ENCODE measurements at regions not wholly inside any gene's neighbourhood (a gene's known extent, or its start where the extent isn't known, plus 50 kb on each side); places are given as distances from the start of the nearest gene placed in this dataset.

- Histone ChIP-seq H3K4me3 (no peak overlapping the region), H3K9me3 (peaks cover 0 to 22% (median 5%) of the 10 kb centered on the region in 3 donors), H3K36me3 (no peaks in the 10 kb centered on the region), H3K27me3 (peaks cover 0 to 90% (median 6%) of the 10 kb centered on the region in 4 donors), H3K27ac (no peak overlapping the region), H3K4me1 (no peaks in the 10 kb centered on the region)
- WGBS, 2 donors: 55 to 58% methylated on average over 4 of the region's 4 CpGs
- DNase-seq: no peak
- intact Hi-C loops (cut with DNase I): no loop called here
- TF ChIP-seq POLR2A (IDR thresholded peaks at IDR 0.05) (no peak), CTCF (IDR thresholded peaks at IDR 0.05) (no peak)
Observed at GRCh38 chr22:49709464-49709863, 118.2 kb downstream of the BRD1 start.

GRCh38 chr22:49705972-49706352 is 121.7 kb downstream of the BRD1 start:
- H3K4me3 ChIP-seq: no peak overlapping the region
- peaks cover 0 to 92% (median 2%) of the 10 kb centered on the region in 4 donors for H3K27me3 ChIP-seq
- 76 to 80% methylated on average over 13 of the region's 13 CpGs for WGBS, 2 donors
- H3K9me3 ChIP-seq: peaks cover 0 to 31% (median 14%) of the 10 kb centered on the region in 3 donors
- TF ChIP-seq POLR2A (IDR thresholded peaks at IDR 0.05): no peak
- no peak for TF ChIP-seq CTCF (IDR thresholded peaks at IDR 0.05)
- H3K27ac ChIP-seq: no peak overlapping the region
- intact Hi-C loops (cut with DNase I): no loop called here
- H3K36me3 ChIP-seq: no peaks in the 10 kb centered on the region
- H3K4me1 ChIP-seq: no peaks in the 10 kb centered on the region
- DNase-seq: no peak

- TF ChIP-seq POLR2A (IDR thresholded peaks at IDR 0.05): no peak
- no peak for TF ChIP-seq CTCF (IDR thresholded peaks at IDR 0.05)
- H3K4me1 ChIP-seq: no peaks in the 10 kb centered on the region
- H3K9me3 ChIP-seq: peaks cover 0 to 26% (median 14%) of the 10 kb centered on the region in 3 donors
- peaks cover 0 to 90% (median 2%) of the 10 kb centered on the region in 4 donors for H3K27me3 ChIP-seq
- H3K27ac ChIP-seq: no peak overlapping the region
- no peaks in the 10 kb centered on the region for H3K36me3 ChIP-seq
- DNase-seq: no peak
- intact Hi-C loops (cut with DNase I): no loop called here
- WGBS, 2 donors: 53 to 81% methylated on average over 3 to 8 of the region's 22 CpGs
- no peak overlapping the region for H3K4me3 ChIP-seq
Observed at GRCh38 chr22:49705216-49705971, 122.3 kb downstream of the BRD1 start.

- H3K27me3 ChIP-seq: peaks cover 0 to 88% (median 2%) of the 10 kb centered on the region in 4 donors
- no peaks in the 10 kb centered on the region for H3K4me1 ChIP-seq
- H3K27ac ChIP-seq: no peak overlapping the region
- H3K4me3 ChIP-seq: no peak overlapping the region
- peaks cover 0 to 18% (median 14%) of the 10 kb centered on the region in 3 donors for H3K9me3 ChIP-seq
- no peak for TF ChIP-seq CTCF (IDR thresholded peaks at IDR 0.05)
- TF ChIP-seq POLR2A (IDR thresholded peaks at IDR 0.05): no peak
- intact Hi-C loops (cut with DNase I): no loop called here
- whole genome bisulfite sequencing, 2 donors: 52% methylated on average over 7 of the region's 39 CpGs; no CpG with 5 or more reads in 1 of the 2 donors
- no peaks in the 10 kb centered on the region for H3K36me3 ChIP-seq
- no peak for DNase-seq
Observed at GRCh38 chr22:49704345-49705215, 123.1 kb downstream of the BRD1 start.

- H3K4me1 ChIP-seq: no peaks in the 10 kb centered on the region
- peaks cover 0 to 82% (median 2%) of the 10 kb centered on the region in 4 donors for H3K27me3 ChIP-seq
- no peaks in the 10 kb centered on the region for H3K36me3 ChIP-seq
- TF ChIP-seq CTCF (IDR thresholded peaks at IDR 0.05) (no peak), POLR2A (IDR thresholded peaks at IDR 0.05) (no peak)
- peaks cover 0 to 12% (median 11%) of the 10 kb centered on the region in 3 donors for H3K9me3 ChIP-seq
- H3K27ac ChIP-seq: no peak overlapping the region
- no peak overlapping the region for H3K4me3 ChIP-seq
- intact Hi-C loops (cut with DNase I): no loop called here
- DNase-seq: no peak
- 49 to 53% methylated on average over 7 of the region's 10 CpGs for WGBS, 2 donors
Observed at GRCh38 chr22:49703990-49704344, 123.7 kb downstream of the BRD1 start.

Data from esophagus squamous epithelium (tissue), 5 donors.